HG03196 (cell line): ENCODE measurements at regions not wholly inside any gene's neighbourhood (a gene's known extent, or its start where the extent isn't known, plus 50 kb on each side); places are given as distances from the start of the nearest gene placed in this dataset.

Source experiments
- ATAC-seq: cut with Tn5 transposase; IDR thresholded peaks from one replicate; pipeline ENCODE4 v1.9.1; 2021; ENCODE audit not compliant: unreplicated experiment

- ATAC-seq, result no peak
Measured at GRCh38 chr3:6078436-6078835, 782.5 kb upstream of the GRM7 start.

- no peak for ATAC-seq
Measured at GRCh38 chr3:6079011-6079410, 781.9 kb upstream of the GRM7 start.

- ATAC-seq, result no peak
Measured at GRCh38 chr3:6079561-6080179, 781.2 kb upstream of the GRM7 start.

- no peak for ATAC-seq
Measured at GRCh38 chr3:6088433-6088832, 772.5 kb upstream of the GRM7 start.

- ATAC-seq, result no peak
Measured at GRCh38 chr3:6089780-6090179, 771.1 kb upstream of the GRM7 start.

GRCh38 chr3:6091262-6091661 lies 769.7 kb upstream of the GRM7 start:
- ATAC-seq, result no peak

GRCh38 chr3:6095006-6095405 lies 765.9 kb upstream of the GRM7 start:
- no peak for ATAC-seq

- no peak for ATAC-seq
Measured at GRCh38 chr3:6097021-6097420, 763.9 kb upstream of the GRM7 start.

GRCh38 chr3:6097556-6097955 lies 763.4 kb upstream of the GRM7 start:
- ATAC-seq, result no peak

GRCh38 chr3:6098516-6099157 lies 762.3 kb upstream of the GRM7 start:
- no peak for ATAC-seq

GRCh38 chr3:6099458-6100075 lies 761.3 kb upstream of the GRM7 start:
- ATAC-seq, result no peak

- ATAC-seq, result no peak
Measured at GRCh38 chr3:6105187-6105586, 755.7 kb upstream of the GRM7 start.

GRCh38 chr3:6108957-6109356 lies 752.0 kb upstream of the GRM7 start:
- ATAC-seq, result no peak

GRCh38 chr3:6110451-6110850 lies 750.5 kb upstream of the GRM7 start:
- ATAC-seq, result no peak

- no peak for ATAC-seq
Measured at GRCh38 chr3:6112546-6112945, 748.4 kb upstream of the GRM7 start.

GRCh38 chr3:6113338-6113737 lies 747.6 kb upstream of the GRM7 start:
- ATAC-seq, result no peak

GRCh38 chr3:6119367-6119766 lies 741.5 kb upstream of the GRM7 start:
- ATAC-seq, result no peak

- no peak for ATAC-seq
Measured at GRCh38 chr3:6120786-6121185, 740.1 kb upstream of the GRM7 start.

- ATAC-seq, result no peak
Measured at GRCh38 chr3:6124875-6125274, 736.0 kb upstream of the GRM7 start.

GRCh38 chr3:6125520-6125919 lies 735.4 kb upstream of the GRM7 start:
- ATAC-seq, result no peak

GRCh38 chr3:6132684-6133432 lies 728.1 kb upstream of the GRM7 start:
- ATAC-seq, result no peak

GRCh38 chr3:6142707-6143106 lies 718.2 kb upstream of the GRM7 start:
- no peak for ATAC-seq
